ENCODE measurements at regions not wholly inside any gene's neighbourhood (a gene's known extent, or its start where the extent isn't known, plus 50 kb on each side); places are given as distances from the start of the nearest gene placed in this dataset.

GRCh38 chr4:116561768-116562167, 523.6 kb downstream of the TRAM1L1 start:
- TF ChIP-seq, protein P1, sequence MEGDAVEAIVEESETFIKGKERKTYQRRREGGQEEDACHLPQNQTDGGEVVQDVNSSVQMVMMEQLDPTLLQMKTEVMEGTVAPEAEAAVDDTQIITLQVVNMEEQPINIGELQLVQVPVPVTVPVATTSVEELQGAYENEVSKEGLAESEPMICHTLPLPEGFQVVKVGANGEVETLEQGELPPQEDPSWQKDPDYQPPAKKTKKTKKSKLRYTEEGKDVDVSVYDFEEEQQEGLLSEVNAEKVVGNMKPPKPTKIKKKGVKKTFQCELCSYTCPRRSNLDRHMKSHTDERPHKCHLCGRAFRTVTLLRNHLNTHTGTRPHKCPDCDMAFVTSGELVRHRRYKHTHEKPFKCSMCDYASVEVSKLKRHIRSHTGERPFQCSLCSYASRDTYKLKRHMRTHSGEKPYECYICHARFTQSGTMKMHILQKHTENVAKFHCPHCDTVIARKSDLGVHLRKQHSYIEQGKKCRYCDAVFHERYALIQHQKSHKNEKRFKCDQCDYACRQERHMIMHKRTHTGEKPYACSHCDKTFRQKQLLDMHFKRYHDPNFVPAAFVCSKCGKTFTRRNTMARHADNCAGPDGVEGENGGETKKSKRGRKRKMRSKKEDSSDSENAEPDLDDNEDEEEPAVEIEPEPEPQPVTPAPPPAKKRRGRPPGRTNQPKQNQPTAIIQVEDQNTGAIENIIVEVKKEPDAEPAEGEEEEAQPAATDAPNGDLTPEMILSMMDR (conservative IDR thresholded peaks at IDR 0.05; ENCODE audit: low read length) = no peak
- TF ChIP-seq EZH2phosphoT487 (IDR thresholded peaks at IDR 0.05; ENCODE audit: borderline replicate concordance) = no peak
